GOT3 (cell line): ENCODE measurements at regions not wholly inside any gene's neighbourhood (a gene's known extent, or its start where the extent isn't known, plus 50 kb on each side); places are given as distances from the start of the nearest gene placed in this dataset.

Experiments used
- DNase-seq: peaks from one replicate; lab custom pipeline; 2025; ENCODE audit warnings: mixed read lengths; lab: John Stamatoyannopoulos, UW

DNA sequence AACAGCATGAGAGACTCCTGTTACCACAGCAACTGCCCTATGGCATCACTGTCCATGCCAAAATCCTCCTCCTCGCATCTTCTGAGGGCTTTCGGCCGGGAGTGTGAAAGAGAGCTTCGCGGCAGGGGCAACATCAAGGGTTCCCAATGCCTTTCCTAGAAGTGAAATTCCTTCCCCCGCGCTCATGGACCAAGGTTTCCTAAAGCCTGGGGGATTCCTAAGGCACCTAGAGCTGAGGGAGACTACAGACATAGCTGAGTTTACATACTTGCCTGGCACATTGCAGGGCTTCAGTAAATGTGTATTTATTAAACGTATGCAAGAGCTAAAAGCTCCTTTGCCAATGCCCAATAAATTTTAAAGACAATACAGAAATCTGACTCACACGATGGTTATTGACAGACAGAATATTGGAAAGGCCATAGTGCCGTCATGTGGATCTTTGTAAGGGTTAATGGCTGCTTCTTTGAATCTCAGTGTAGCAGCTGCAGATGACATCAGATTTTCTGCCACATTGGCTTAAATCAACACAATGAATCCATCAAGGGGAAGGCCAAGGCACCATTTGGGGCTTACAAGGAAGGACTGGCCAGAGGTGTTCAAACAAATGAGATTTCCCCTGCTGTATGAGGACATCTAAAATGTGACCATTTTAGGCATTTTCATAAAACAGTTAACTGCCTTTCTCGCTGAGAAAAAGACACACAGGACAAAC is 281.2 kb upstream of the JARID2 start:
- DNase-seq, result no peak

DNA sequence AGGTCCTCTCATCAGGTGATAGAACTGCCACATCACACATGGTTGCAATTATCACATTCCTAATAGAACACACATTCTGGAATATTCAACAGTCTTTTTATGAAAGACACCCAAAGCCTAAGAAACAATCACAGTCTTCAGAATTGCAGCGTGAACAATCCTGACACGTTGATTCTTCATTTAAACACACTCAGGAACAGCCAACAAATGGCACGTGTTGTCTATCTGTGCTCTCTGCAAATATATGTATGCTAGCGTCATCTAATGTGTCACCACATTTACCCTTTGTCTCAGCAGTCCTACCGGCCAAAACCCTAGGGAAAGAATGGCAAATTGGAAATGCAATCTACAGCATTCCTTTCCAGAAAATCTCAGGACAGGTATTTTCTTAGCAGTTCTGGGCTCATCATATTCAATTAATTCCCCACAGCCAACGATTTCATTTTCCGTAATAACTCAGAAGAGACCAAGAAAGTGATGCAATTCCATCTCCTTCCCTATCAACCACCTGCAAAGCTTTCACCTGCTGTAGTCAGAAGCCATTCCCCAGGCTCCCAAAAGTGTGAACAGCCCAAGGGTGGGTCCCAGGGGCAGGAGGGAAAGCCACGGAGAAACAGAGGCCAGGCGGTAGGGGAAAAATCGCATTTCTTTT is 280.3 kb upstream of the JARID2 start:
- DNase-seq, result no peak

DNA sequence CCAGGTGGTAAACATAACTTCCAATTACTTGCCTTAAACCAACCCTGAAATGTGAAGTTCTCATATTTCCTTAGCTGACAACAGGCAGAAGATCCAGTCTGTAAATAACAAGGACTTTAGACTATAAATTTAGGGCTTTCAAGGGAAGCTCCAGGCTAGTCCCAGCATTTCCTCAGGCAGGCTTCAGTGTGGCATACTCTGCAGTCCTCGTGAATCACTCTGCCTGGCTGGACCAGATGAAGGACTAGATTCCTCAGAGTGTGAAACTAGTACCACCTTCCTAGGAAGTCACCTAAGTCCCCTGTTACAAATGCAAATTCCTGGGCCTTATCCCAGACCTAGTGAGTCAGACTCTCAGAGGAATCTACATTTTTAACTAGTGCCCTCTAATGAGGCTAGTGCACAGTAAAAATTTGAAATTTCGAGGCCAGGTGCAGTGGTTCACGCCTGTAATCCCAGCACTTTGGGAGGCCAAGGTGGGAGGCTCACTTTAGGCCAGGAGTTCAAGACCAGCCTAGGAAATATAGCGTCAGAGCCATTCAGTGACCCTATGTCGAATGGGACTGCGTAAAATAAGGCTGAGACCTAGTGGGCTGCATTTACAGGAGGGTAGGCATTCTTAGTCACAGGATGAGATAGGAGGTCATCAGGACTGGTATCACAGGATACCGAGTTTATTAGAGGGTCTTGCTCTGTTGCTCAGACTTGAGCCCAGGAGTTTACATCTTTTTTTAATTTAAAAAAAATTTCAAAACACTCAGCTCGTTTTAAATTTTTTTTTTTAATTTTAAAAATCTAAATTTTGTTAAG is 279.6 kb upstream of the JARID2 start:
- DNase-seq, result no peak

DNA sequence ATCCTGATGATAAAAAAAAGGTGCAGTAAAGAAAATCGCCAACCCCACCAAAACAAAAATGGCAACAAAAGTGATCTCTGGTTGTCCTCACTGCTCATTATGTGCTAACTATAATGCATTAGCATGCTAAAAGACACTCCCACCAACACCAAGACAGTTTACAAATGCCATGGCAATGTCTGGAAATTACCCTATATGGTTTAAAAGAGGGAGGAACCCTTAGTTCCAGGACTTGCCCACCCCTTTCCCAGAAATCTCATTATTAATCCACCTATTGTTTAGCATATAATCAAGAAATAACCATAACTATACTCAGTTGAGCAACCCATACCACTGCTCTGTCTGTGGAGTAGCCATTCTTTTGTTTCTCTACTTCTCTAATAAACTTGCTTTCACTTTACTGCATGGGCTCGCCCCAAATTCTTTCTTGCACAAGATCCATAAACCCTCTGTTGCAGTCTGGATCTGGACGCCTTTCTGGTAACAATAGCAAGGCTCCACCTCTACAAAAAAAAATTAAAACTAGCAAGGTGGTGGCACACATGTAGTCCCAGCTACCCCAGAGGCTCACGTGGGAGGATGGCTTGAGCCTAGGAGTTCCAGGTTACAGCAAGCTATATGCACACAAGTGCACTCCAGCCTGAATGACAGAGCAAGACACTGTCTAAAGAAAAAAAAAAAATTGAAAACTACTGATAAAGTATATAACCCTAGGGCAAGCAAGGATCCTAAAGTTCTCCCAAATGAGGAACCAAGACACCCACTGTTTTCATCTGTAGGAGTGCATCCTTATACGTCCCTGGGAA is 278.8 kb upstream of the JARID2 start:
- no peak for DNase-seq

DNA sequence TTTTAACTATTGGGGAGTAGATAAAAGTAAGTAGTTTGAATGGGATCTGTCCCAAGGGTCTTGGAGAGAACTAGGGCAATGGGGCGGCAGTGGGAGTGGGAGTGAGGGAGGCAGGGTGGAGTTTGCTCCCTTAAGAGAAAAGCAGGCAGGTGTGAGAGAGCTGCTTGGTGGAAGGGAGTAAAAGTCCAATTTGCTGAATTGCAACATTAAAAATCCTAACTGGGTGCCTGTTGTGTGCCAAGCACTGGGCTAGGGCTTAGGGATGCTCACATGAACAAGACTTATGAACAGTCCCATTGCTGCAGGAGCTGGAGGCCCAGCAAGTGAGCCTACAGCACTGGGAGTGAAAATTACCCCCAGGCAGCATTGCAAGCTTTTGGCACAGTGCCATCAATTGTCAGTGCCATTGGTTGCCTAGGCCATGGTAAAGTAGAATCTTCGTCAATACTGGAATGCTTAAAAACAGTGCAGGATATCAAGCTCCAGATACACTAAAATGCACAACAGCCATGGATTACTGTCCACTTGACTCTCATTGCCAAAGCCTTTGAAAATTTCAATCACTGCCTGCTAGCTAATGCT is 277.7 kb upstream of the JARID2 start:
- DNase-seq, result no peak

DNA sequence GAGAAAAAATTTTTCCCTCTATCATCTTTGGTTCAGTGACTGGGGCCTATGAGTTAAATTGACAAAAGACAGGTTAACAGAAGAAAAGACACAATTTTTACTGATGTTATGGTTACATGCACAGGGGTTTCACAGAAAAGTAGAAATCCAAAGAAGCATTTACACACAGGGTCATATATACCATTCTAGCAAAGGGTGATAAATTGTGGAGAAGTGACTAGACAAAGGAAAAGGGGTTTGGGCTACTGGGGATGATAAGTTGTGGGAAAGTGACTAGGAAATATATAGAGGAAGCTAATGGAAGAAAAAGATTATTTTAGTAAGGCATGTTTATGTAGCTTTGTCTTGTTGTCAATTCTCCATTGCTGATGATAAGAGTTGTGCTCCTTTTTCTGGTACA is 276.7 kb upstream of the JARID2 start:
- no peak for DNase-seq

DNA sequence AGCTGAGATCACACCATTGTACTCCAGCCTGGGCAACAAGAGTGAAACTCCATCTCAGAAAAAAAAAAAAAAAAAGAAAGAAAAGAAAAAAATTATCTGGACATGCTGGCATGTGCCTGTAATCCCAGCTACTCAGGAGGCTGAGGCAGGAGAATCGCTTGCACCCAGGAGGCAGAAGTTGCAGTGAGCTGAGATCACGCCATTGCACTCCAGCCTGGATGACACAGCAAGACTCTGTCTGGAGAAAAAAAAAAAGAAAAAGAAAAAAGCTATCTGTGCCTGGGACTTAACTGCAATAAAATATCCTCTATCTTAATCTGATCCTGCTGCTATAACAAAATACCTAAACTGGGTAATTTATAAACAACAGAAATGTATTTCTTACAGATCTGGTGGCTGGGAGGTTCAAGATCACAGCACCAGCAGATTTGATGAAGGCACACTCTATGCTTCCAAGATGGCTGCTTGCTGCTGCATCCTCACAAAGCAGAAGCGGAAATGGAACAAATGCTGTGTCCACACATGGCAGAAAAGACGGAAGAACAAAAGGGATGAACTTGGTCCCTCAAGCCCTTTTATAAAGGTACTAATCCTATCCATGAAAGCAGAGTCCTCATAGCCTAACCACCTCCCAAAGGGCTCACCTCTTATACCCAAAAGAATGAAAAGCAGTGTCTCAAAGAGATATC is 273.3 kb upstream of the JARID2 start:
- no peak for DNase-seq

DNA sequence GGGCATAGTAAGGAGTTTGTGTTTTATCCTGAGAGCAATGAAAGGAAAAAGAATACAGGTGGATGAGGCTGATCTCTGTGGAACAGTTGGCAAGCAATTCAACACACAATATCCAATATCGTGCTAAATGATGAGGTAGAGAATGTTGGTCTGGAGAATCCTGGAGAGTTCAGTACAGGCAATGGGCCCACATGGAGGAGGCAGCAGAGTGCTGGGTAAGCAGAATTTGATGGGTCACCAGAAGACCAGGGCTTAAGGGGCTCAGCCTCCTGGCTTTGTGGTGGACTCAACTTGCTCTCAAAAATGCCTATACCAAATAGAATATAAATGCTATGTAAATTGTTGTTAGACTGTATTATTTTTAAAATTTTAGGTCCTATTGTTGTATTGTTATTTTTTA is 271.5 kb upstream of the JARID2 start:
- no peak for DNase-seq

DNA sequence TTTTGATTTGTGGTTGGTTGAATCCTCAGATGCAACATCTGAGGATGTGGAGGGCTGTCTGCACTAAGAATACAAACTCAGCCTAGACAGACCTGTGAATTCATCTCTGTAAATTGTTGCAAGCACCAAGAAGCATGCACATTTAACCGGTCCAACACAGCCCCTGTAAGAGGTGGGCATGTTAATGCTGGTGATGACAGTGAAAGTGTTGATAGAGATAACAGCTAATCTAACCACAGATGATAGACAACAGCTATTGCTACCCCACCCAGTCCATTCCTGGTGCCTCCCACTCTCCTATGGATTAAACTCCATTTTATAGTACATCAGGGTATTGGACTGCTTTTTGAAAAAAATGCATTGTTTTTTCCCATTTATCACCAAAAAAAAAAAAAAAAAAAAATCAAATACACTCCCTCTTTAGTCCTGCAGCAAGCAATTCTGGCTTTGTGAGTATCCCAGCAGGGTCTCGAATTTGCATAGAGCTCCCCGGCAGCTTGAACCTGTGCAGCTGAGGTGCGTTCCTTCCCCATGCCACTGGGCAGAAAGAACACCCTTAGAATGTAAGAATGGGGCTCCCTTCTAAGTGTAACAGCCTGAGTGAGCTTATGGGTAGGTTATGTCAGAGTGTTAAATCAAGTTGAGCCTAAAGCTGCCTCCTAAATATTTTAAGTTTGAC is 270.9 kb upstream of the JARID2 start:
- no peak for DNase-seq

DNA sequence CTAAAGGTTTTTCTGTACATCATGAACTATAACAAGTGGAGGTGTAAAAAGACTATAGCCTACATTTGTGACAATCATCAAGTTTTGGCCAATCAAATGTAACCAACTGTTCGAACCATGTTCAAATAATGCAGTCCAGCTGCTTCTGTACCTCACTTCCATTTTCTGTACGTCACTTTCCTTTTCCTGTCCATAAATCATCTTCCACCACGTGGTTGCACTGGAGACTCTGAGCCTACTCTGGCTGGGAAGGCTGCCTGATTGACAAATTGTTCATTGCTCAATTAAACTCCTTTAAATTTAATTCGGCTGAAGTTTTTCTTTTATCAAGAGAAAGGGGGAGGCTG is 270.4 kb upstream of the JARID2 start:
- DNase-seq, result no peak

DNA sequence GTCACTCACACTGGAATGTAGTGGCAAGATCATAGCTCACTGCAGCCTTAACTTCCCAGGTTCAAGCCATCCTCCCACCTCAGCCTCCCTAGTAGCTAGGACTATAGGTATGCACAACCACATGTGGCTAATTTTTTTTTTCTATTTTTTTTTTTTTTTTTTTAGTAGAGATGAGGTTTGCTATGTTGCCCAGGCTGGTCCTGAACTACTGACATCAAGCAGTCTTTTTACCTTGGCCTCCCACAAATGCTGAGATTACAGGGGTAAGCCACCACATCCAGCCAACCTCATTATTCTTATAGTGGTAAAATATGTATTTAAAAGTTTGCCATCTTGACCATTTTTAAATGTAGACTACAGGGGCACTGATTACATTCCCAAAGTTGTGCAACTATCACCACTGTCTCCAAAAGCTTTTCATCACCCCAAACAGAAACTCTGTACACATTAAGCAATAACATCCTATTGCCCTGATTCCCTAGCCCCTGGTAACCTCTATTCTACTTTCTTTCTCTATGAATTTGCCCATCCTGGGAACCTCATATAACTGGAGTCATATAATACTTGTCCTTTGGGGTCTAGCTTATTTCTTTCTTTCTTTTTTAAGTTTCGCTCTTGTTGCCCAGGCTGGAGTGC is 268.0 kb upstream of the JARID2 start:
- no peak for DNase-seq

DNA sequence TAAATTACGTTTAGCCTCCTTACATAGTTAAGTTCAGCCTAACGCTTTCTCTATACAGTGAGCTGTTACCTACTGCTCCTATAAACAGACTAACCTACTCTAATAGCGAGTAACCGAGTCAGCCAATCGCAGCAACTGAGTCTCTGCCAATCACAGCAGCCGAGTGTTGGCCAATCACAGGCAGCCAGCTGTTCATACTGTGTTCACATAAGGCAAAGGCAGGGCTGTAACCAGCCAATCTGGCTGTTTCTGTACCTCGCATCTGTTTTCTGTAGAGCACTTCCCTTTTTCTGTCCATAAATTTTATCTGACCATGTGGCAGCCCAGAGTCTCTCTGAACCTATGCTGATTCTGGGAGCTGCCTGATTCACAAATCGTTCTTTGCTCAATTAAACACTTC is 263.9 kb upstream of the JARID2 start:
- no peak for DNase-seq

DNA sequence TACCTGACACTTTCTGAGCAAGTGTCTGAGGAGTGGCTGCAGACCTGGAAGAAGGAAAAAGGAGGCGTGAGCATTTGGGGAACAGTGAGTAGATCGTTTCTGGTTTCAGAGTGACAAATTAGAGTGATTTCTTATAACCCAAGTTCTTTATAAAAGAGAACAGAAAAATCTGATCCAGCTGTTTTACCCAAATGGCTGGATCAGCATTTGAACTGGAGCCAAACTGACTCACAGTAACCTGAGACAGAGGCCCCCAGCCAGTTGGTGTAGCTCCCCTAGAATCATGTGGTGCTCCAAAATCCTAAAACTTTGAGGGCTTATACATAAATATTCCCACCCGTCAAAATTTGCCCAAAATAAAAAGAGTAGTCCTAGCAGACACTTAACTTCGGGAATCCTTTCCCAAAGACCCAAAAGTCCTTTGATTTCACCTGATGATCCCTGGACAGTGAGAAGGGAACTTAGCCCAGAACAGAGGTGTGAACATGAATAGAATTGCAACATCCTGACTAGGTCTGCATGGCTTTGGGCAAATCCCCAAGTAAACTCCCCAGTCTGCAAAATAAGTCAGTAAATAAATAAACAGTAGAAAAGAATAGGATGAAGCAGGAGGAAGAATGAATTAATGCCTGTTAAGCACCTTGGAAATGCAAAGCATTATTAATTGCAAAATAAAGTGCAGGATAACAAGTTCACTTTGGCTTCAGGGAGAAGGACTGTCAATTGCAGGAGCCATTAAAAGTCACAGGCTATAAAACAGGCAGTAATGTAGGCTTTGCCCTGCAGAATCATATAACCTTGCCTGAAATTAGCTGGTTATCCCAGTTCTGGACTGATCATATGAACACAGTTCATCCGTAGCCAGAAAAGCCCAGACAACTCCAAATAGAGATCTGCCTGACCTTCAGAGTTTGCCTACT is 262.0 kb upstream of the JARID2 start:
- no peak for DNase-seq

DNA sequence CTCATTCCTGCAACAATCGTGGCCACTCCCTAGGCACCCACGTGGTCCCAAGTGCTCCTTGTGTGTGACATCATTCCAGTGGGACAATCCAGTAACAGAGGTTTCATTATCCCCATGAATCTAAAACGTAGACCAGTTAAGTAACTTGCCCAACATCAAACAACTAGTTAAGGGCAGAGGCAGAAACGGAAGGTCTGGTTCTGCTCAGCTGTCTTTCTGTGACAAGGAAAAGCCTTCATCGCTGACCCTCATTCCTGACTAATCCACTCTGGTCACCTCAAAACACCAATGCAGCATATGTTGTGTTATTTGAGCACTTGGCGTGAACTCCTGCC is 261.4 kb upstream of the JARID2 start:
- no peak for DNase-seq

DNA sequence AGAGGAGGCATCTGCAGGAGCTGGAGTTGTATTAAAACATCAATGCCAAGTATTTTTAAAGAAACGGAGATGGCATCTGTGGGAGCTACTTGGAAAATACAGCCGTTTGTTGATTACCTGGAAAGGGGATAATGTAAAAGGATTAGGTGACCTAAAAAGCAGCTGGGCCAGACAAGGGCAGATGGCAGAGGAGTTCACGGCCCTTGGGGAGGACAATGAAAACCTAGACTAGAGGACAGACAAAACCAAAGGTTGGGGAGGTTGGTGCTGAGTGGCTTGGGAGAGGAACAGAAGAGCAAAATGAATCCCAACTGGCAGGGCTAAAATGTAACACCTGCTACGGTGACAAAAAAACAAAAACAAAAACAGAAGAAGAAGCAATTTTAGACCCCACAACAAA is 260.5 kb upstream of the JARID2 start:
- no peak for DNase-seq

DNA sequence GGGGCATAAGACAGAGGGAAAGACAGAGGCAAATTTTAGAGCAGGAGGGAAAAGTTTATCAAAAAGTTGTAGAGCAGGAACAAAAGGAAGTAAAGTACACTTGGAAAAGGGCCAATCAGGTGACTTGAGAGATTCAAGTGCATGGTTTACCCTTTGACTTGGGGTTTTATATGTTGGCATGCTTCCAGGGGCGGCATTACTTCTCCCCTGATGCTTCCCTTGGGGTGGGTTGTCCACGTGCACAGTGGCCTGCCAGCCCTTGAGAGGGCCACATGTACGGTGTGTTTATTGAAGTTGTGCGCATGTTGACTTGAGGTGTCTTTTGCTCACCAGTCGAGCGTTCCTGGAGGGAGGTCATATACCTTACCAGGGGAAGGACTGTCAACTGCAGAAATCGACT is 259.5 kb upstream of the JARID2 start:
- no peak for DNase-seq

DNA sequence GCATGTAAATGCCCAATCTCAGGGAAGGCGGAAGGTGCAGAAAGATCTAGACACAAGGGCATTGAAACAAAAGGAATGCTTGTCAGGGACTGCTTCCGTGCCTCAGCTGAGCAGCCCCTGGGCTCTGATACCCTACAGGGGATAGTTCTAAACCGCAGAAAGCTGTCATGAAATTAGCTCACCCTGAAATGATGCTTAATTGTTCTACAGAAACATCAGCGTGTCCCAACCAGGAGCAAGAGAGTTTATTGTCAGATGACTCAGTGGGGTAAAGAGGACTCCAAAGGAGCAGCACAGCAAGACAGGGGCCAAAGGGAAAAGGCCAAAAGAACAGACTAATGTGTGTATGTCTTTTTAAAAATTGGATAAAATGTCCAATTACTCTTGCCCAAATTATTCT is 258.4 kb upstream of the JARID2 start:
- DNase-seq, result no peak

DNA sequence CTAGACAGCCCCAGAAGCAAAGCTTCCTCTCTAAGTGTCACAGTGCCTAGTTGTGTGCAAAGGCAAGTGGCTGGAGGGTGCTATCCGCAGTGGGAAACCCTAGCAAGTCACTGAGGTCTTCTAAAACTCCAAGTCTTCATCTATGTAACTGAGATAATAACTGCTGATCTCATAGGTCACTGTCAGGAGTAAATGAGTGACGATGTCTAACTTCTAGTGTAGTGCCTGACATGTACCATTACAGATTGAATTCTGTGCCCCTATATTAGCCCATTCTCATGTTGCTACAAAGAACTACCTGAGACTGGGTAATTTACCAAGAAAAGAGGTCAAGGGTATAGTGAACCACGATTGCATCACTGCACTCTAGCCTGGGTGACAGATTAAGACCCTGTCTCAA is 253.5 kb upstream of the JARID2 start:
- no peak for DNase-seq

DNA sequence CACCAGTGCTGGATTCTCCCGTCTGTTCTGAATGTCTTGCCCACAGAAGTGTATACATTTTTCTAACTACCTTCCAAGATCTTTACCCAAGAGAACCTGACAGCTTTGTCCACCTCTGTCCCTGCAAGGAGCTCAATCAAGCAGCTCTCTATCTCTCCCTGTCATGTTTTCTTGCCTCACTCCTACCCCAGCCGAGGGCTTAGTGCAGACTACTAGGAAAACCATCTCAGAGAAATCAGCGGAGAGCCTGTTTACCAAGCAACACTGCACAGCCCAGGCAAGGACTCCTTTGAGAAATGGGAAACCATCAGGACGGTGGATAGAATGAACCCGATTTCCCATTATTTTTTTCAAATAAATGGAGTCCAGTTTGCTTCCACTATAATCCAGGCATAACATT is 250.7 kb upstream of the JARID2 start:
- no peak for DNase-seq
